HCT116 (cell line): ENCODE measurements at regions not wholly inside any gene's neighbourhood (a gene's known extent, or its start where the extent isn't known, plus 50 kb on each side); places are given as distances from the start of the nearest gene placed in this dataset.

ENCODE experiments used
- POLR2A ChIP-seq: IDR thresholded peaks from 2 replicates; pipeline ENCODE4 v1.7.0; 2011; ENCODE audit warnings: borderline replicate concordance; ENCODE audit not compliant: insufficient read depth, insufficient read length; ENCODE audit errors: extremely low read depth
- RAD21 ChIP-seq: IDR thresholded peaks from 2 replicates; pipeline ENCODE4 v1.6.1; 2012; ENCODE audit warnings: low read depth, mild to moderate bottlenecking
- TF ChIP-seq, protein P1 (sequence below), 3 experiments: fragments of 200-600 bp in 1 of 3; sonication (generic) in 1 of 3; IDR thresholded peaks in 2 of 3; conservative IDR thresholded peaks in 1 of 3; 2 replicates each; pipeline ENCODE4 v1.5.1; 2012 to 2017; ENCODE audit warnings: low read depth in 2 of 3, low read length in 2 of 3, antibody characterized with exemption in 1 of 3, borderline replicate concordance in 1 of 3, control low read depth in 1 of 3, mild to moderate bottlenecking in 1 of 3, mixed read lengths in 1 of 3, mixed run types in 1 of 3, moderate library complexity in 1 of 3; ENCODE audit not compliant: insufficient read depth in 1 of 3

DNA sequence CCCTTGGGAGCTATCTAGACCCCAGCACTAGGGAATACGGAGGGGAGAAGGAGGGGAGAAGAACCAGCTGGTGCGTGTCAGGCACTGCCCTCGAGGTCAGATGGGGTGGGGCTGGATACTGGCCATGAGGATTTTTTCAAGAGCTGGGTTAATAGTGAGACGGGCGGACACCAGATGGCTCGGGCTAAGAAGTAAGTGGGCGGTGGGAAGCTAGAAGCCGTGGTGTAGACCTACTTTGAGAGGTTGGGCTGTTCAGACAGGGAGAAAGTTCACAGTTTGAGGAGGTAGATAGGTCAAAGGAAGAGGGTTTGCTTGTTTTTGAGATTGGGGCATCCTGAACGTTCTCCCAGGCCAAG lies 303.8 kb downstream of the SEC14L1 start:
- TF ChIP-seq RAD21 (no peak), POLR2A (no peak)
- TF ChIP-seq, protein P1, sequence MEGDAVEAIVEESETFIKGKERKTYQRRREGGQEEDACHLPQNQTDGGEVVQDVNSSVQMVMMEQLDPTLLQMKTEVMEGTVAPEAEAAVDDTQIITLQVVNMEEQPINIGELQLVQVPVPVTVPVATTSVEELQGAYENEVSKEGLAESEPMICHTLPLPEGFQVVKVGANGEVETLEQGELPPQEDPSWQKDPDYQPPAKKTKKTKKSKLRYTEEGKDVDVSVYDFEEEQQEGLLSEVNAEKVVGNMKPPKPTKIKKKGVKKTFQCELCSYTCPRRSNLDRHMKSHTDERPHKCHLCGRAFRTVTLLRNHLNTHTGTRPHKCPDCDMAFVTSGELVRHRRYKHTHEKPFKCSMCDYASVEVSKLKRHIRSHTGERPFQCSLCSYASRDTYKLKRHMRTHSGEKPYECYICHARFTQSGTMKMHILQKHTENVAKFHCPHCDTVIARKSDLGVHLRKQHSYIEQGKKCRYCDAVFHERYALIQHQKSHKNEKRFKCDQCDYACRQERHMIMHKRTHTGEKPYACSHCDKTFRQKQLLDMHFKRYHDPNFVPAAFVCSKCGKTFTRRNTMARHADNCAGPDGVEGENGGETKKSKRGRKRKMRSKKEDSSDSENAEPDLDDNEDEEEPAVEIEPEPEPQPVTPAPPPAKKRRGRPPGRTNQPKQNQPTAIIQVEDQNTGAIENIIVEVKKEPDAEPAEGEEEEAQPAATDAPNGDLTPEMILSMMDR (IDR thresholded peaks at IDR 0.05 in 2 of 3, conservative IDR thresholded peaks at IDR 0.05 in 1 of 3; ENCODE audit: borderline replicate concordance in 1 of 3, insufficient read depth in 1 of 3, low read depth in 2 of 3, low read length in 2 of 3): no peak
